ENCODE measurements at regions not wholly inside any gene's neighbourhood (a gene's known extent, or its start where the extent isn't known, plus 50 kb on each side); places are given as distances from the start of the nearest gene placed in this dataset.

DNA sequence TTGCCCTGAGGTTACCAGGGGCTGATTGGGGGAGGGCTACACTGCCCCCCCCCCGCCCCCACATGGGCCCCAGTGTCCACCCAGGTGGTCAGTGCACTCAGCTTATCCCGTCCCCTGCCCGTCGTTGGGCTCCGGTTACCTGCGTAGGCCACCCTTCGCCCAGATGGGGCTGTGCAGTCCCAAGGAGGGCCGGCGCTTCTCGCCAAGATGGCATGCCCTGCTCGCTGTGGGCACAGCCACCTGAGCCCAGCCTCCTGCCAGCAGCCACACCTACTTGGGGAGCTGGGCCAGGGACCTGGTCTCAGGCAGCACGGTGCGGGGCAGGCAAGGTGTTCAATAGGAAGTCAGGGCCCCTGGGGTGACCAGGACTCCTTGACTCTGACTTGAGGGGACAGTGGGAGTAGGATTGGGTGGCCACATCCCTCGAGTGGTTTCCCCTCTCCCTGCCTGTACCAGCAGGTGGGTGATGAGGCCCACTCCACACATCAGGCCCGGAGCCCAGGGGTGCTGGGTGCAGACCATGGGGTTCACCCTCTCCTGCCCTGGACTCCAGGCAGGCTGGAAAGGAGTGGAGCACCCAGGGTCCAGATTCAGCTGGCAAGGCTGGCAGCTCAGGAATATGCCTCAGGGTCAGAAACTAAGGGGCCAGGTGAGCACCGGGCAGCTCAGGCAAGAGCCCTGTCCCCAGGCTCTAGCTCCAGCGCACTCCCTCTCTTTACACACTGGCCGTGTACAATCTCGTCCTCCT lies 170.3 kb downstream of the GLI2 start:
- TF ChIP-seq, protein P1, sequence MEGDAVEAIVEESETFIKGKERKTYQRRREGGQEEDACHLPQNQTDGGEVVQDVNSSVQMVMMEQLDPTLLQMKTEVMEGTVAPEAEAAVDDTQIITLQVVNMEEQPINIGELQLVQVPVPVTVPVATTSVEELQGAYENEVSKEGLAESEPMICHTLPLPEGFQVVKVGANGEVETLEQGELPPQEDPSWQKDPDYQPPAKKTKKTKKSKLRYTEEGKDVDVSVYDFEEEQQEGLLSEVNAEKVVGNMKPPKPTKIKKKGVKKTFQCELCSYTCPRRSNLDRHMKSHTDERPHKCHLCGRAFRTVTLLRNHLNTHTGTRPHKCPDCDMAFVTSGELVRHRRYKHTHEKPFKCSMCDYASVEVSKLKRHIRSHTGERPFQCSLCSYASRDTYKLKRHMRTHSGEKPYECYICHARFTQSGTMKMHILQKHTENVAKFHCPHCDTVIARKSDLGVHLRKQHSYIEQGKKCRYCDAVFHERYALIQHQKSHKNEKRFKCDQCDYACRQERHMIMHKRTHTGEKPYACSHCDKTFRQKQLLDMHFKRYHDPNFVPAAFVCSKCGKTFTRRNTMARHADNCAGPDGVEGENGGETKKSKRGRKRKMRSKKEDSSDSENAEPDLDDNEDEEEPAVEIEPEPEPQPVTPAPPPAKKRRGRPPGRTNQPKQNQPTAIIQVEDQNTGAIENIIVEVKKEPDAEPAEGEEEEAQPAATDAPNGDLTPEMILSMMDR (IDR thresholded peaks at IDR 0.05), result no peak
- TF ChIP-seq, protein P2, sequence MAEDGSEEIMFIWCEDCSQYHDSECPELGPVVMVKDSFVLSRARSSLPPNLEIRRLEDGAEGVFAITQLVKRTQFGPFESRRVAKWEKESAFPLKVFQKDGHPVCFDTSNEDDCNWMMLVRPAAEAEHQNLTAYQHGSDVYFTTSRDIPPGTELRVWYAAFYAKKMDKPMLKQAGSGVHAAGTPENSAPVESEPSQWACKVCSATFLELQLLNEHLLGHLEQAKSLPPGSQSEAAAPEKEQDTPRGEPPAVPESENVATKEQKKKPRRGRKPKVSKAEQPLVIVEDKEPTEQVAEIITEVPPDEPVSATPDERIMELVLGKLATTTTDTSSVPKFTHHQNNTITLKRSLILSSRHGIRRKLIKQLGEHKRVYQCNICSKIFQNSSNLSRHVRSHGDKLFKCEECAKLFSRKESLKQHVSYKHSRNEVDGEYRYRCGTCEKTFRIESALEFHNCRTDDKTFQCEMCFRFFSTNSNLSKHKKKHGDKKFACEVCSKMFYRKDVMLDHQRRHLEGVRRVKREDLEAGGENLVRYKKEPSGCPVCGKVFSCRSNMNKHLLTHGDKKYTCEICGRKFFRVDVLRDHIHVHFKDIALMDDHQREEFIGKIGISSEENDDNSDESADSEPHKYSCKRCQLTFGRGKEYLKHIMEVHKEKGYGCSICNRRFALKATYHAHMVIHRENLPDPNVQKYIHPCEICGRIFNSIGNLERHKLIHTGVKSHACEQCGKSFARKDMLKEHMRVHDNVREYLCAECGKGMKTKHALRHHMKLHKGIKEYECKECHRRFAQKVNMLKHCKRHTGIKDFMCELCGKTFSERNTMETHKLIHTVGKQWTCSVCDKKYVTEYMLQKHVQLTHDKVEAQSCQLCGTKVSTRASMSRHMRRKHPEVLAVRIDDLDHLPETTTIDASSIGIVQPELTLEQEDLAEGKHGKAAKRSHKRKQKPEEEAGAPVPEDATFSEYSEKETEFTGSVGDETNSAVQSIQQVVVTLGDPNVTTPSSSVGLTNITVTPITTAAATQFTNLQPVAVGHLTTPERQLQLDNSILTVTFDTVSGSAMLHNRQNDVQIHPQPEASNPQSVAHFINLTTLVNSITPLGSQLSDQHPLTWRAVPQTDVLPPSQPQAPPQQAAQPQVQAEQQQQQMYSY (CRISPR knock-in tag; IDR thresholded peaks at IDR 0.05), result no peak
- TF ChIP-seq JUN (CRISPR knock-in tag; IDR thresholded peaks at IDR 0.05), result no peak
- no peak for TF ChIP-seq NR2C2 (CRISPR knock-in tag; IDR thresholded peaks at IDR 0.05)
- TF ChIP-seq, protein P3, sequence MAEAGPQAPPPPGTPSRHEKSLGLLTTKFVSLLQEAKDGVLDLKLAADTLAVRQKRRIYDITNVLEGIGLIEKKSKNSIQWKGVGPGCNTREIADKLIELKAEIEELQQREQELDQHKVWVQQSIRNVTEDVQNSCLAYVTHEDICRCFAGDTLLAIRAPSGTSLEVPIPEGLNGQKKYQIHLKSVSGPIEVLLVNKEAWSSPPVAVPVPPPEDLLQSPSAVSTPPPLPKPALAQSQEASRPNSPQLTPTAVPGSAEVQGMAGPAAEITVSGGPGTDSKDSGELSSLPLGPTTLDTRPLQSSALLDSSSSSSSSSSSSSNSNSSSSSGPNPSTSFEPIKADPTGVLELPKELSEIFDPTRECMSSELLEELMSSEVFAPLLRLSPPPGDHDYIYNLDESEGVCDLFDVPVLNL (CRISPR knock-in tag; IDR thresholded peaks at IDR 0.05; ENCODE audit: borderline replicate concordance, low read depth), result no peak
- TF ChIP-seq, protein P4, sequence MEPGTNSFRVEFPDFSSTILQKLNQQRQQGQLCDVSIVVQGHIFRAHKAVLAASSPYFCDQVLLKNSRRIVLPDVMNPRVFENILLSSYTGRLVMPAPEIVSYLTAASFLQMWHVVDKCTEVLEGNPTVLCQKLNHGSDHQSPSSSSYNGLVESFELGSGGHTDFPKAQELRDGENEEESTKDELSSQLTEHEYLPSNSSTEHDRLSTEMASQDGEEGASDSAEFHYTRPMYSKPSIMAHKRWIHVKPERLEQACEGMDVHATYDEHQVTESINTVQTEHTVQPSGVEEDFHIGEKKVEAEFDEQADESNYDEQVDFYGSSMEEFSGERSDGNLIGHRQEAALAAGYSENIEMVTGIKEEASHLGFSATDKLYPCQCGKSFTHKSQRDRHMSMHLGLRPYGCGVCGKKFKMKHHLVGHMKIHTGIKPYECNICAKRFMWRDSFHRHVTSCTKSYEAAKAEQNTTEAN (CRISPR knock-in tag; IDR thresholded peaks at IDR 0.05), result no peak
- TF ChIP-seq CREM (CRISPR knock-in tag; IDR thresholded peaks at IDR 0.05), result no peak
- no peak for TF ChIP-seq ZNF317 (CRISPR knock-in tag; IDR thresholded peaks at IDR 0.05; ENCODE audit: borderline replicate concordance, low read depth)
- no peak for TF ChIP-seq EMX1 (CRISPR knock-in tag; IDR thresholded peaks at IDR 0.05)
